Memory B cell (primary cell): ENCODE measurements at regions not wholly inside any gene's neighbourhood (a gene's known extent, or its start where the extent isn't known, plus 50 kb on each side); places are given as distances from the start of the nearest gene placed in this dataset.

Experiments
- ATAC-seq: fragments of 150-1000 bp; cut with Tn5 transposase; 2 replicates; pipeline ENCODE4 v1.10.0; 2021; ENCODE audit warnings: low read depth, mild to moderate bottlenecking, moderate library complexity
- DNase-seq, 2 donors: peaks; one replicate each; pipeline ENCODE4 v3.0.0; 2022; ENCODE audit warnings: low spot score in 2 of 2
- H3K27ac Mint-ChIP-seq: one replicate; pipeline ENCODE4 v1.8.0; 2022; ENCODE audit warnings: mild to moderate bottlenecking, moderate library complexity, mixed read lengths
- H3K27me3 Mint-ChIP-seq: one replicate; pipeline ENCODE4 v1.8.0; 2022; ENCODE audit warnings: mixed read lengths
- H3K36me3 Mint-ChIP-seq: one replicate; pipeline ENCODE4 v1.8.0; 2022; ENCODE audit warnings: mild to moderate bottlenecking, mixed read lengths
- H3K4me1 Mint-ChIP-seq: one replicate; pipeline ENCODE4 v1.8.0; 2022; ENCODE audit warnings: mixed read lengths
- H3K4me3 Mint-ChIP-seq: one replicate; pipeline ENCODE4 v1.8.0; 2022; ENCODE audit warnings: mild to moderate bottlenecking, moderate library complexity, mixed read lengths
- H3K9me3 Mint-ChIP-seq: one replicate; pipeline ENCODE4 v1.8.0; 2022; ENCODE audit warnings: mixed read lengths

GRCh38 chr3:134742202-134742601, 52.9 kb upstream of the EPHB1 start:
- no peak for ATAC-seq
- H3K27ac Mint-ChIP-seq: no peak overlapping the region
- DNase-seq: no peak
- H3K4me1 Mint-ChIP-seq: no peaks in the 10 kb centered on the region
- H3K27me3 Mint-ChIP-seq: peaks cover 2% of the 10 kb centered on the region
- no peak overlapping the region for H3K4me3 Mint-ChIP-seq
- no peaks in the 10 kb centered on the region for H3K36me3 Mint-ChIP-seq
- peaks cover 1% of the 10 kb centered on the region for H3K9me3 Mint-ChIP-seq

- H3K9me3 Mint-ChIP-seq: peaks cover 1% of the 10 kb centered on the region
- H3K36me3 Mint-ChIP-seq: no peaks in the 10 kb centered on the region
- H3K27ac Mint-ChIP-seq: no peak overlapping the region
- ATAC-seq (no peak), DNase-seq (no peak)
- H3K4me3 Mint-ChIP-seq: no peak overlapping the region
- H3K4me1 Mint-ChIP-seq: no peaks in the 10 kb centered on the region
- peaks cover 2% of the 10 kb centered on the region for H3K27me3 Mint-ChIP-seq
Measured at GRCh38 chr3:134743006-134743405, 52.1 kb upstream of the EPHB1 start.
